Mesenchymal stem cell (in vitro differentiated cells and primary cell): ENCODE measurements at regions not wholly inside any gene's neighbourhood (a gene's known extent, or its start where the extent isn't known, plus 50 kb on each side); places are given as distances from the start of the nearest gene placed in this dataset.

ENCODE experiments used
- DNase-seq: peaks from one replicate; pipeline ENCODE4 v3.0.0-alpha.2; 2013
- H2AFZ ChIP-seq: one replicate; pipeline ENCODE4 v1.6.1; 2013; ENCODE audit warnings: low read depth, mild to moderate bottlenecking, control low read depth, inconsistent platforms, low read length, moderate library complexity
- H2AK5ac ChIP-seq: 2 replicates; pipeline ENCODE4 v1.6.1; 2013; ENCODE audit warnings: low read length, moderate library complexity, mild to moderate bottlenecking, inconsistent platforms; ENCODE audit not compliant: severe bottlenecking
- H2BK120ac ChIP-seq: one replicate; pipeline ENCODE4 v1.6.1; 2013; ENCODE audit warnings: low read depth, mild to moderate bottlenecking, inconsistent platforms, low read length, moderate library complexity
- H2BK12ac ChIP-seq, 2 experiments: one replicate each; pipeline ENCODE4 v1.6.1; 2013; ENCODE audit warnings: inconsistent platforms in 2 of 2, low read length in 2 of 2, mild to moderate bottlenecking in 2 of 2, moderate library complexity in 2 of 2, control low read depth in 1 of 2
- H2BK15ac ChIP-seq: one replicate; pipeline ENCODE4 v1.6.1; 2013; ENCODE audit warnings: mild to moderate bottlenecking, low read depth, inconsistent platforms; ENCODE audit not compliant: poor library complexity, severe bottlenecking
- H2BK5ac ChIP-seq: 2 replicates; pipeline ENCODE4 v1.6.1; 2013; ENCODE audit warnings: low read depth, mild to moderate bottlenecking, low read length, control low read depth, inconsistent platforms; ENCODE audit not compliant: poor library complexity, severe bottlenecking
- H3K14ac ChIP-seq, 2 experiments: one replicate each; pipeline ENCODE4 v1.6.1; 2013; ENCODE audit warnings: inconsistent platforms in 2 of 2, low read length in 2 of 2, control low read depth in 1 of 2, mild to moderate bottlenecking in 1 of 2, moderate library complexity in 1 of 2
- H3K18ac ChIP-seq, 2 experiments: one replicate each; pipeline ENCODE4 v1.6.1; 2013; ENCODE audit warnings: inconsistent platforms in 2 of 2, low read length in 2 of 2, control low read depth in 1 of 2, low read depth in 1 of 2, mild to moderate bottlenecking in 1 of 2
- H3K23ac ChIP-seq, 2 experiments: one replicate each; pipeline ENCODE4 v1.6.1; 2013; ENCODE audit warnings: inconsistent platforms in 2 of 2, low read length in 2 of 2, mild to moderate bottlenecking in 2 of 2, moderate library complexity in 2 of 2, control low read depth in 1 of 2
- H3K27ac ChIP-seq: 2 replicates; pipeline ENCODE4 v1.5.1; 2013; ENCODE audit warnings: mild to moderate bottlenecking, moderate library complexity, low read length, control low read depth, inconsistent platforms; ENCODE audit not compliant: poor library complexity, severe bottlenecking
- H3K27me3 ChIP-seq, 2 experiments: 2 replicates each; pipeline versions ENCODE4 v1.6.1 to v1.7.0; 2013; ENCODE audit warnings: low read length in 2 of 2, mild to moderate bottlenecking in 2 of 2, moderate library complexity in 2 of 2, control low read depth in 1 of 2, inconsistent platforms in 1 of 2; ENCODE audit not compliant: control insufficient read depth in 1 of 2, insufficient read depth in 1 of 2
- H3K36me3 ChIP-seq, 2 experiments: 2 replicates each; pipeline versions ENCODE4 v1.6.1 to v1.7.0; 2013; ENCODE audit warnings: low read length in 2 of 2, control low read depth in 1 of 2, inconsistent platforms in 1 of 2, low read depth in 1 of 2, mild to moderate bottlenecking in 1 of 2; ENCODE audit not compliant: insufficient read depth in 2 of 2, control insufficient read depth in 1 of 2
- H3K4ac ChIP-seq, 2 experiments: one replicate each; pipeline ENCODE4 v1.6.1; 2013; ENCODE audit warnings: inconsistent platforms in 2 of 2, low read length in 2 of 2, mild to moderate bottlenecking in 2 of 2, moderate library complexity in 2 of 2, control low read depth in 1 of 2, low read depth in 1 of 2
- H3K4me1 ChIP-seq: 2 replicates; pipeline ENCODE4 v1.6.1; 2013; ENCODE audit warnings: low read depth, low read length, control low read depth; ENCODE audit not compliant: control insufficient read depth, insufficient read depth
- H3K4me2 ChIP-seq: 2 replicates; pipeline ENCODE4 v1.6.1; 2013; ENCODE audit warnings: low read length, mild to moderate bottlenecking, inconsistent platforms; ENCODE audit not compliant: poor library complexity, severe bottlenecking
- H3K4me3 ChIP-seq, 2 experiments: 2 replicates each; pipeline versions ENCODE4 v1.5.1 to v1.7.0; 2013; ENCODE audit warnings: low read length in 2 of 2, mild to moderate bottlenecking in 2 of 2, control low read depth in 1 of 2, low read depth in 1 of 2; ENCODE audit not compliant: insufficient read depth in 1 of 2
- H3K79me1 ChIP-seq: replicated peaks from 2 replicates; pipeline ENCODE4 v1.6.1; 2013; ENCODE audit warnings: mild to moderate bottlenecking, control low read depth, low read length, inconsistent platforms; ENCODE audit not compliant: poor library complexity, severe bottlenecking
- H3K9ac ChIP-seq: 2 replicates; pipeline ENCODE4 v1.7.0; 2013; ENCODE audit warnings: mild to moderate bottlenecking, low read length, moderate library complexity
- H3K9me3 ChIP-seq: 2 replicates; pipeline ENCODE4 v1.7.0; 2013; ENCODE audit warnings: mild to moderate bottlenecking, low read length; ENCODE audit not compliant: control insufficient read depth
- H4K8ac ChIP-seq: one replicate; pipeline ENCODE4 v1.6.1; 2013; ENCODE audit warnings: inconsistent platforms, mild to moderate bottlenecking, low read length, moderate library complexity
- H4K91ac ChIP-seq: one replicate; pipeline ENCODE4 v1.6.1; 2013; ENCODE audit warnings: mild to moderate bottlenecking, low read length, inconsistent platforms
- WGBS: methylation state at CpG from one replicate; pipeline ENCODE4 v1.1.7; 2013; ENCODE audit warnings: mixed read lengths; 5-methylcytosine and 5-hydroxymethylcytosine counted together

DNA sequence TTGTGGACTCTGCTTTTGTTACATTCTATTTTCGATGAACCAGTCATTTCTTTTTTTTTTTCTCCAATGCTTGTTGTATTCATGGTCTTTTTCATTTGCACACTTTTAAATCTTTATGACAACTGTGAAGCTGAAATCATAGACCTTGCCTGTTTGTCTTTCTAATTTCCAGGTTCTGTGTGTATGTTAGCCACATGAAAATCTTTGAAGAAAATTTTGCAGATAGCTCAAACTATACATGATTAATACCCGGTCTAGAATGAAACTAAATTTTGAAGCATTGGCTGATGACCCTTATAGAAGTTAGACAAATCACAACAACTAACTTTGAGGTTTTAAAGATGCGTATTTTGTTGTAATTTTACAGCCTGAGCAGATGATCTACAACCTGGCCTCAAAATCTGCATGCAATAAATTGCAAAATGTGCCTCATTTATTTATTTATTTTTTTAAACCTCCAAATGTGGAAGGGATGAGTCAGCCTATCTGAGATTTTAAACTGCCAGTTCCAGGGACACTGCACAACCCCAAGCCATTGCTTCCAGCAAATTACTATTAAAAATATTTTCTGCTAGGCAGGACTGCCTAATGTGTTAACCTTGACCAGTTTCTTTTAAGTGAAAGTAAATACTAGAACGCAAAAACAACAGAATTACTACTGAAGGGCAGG, 96.3 kb upstream of the NAV3 start:
- no peaks in the 10 kb centered on the region for H3K79me1 ChIP-seq

GRCh38 chr12:77728018-77728417, 102.7 kb upstream of the NAV3 start:
- no peak for DNase-seq

More for the DNA sequence above, 96.3 kb upstream of the NAV3 start:
- H3K9ac ChIP-seq: peak overlapping the region; percentile 28
- no peak overlapping the region for H3K4ac ChIP-seq
- no peak overlapping the region for H3K27ac ChIP-seq
- no peak overlapping the region for H2AK5ac ChIP-seq
- no peak overlapping the region for H3K4me2 ChIP-seq
- H4K91ac ChIP-seq: no peak overlapping the region
- H3K14ac ChIP-seq: no peak overlapping the region
- H2BK15ac ChIP-seq: no peak overlapping the region
- DNase-seq: peak; percentile 68
- no peak overlapping the region for H3K18ac ChIP-seq
- no peak overlapping the region for H3K23ac ChIP-seq
- H3K27me3 ChIP-seq: no peaks in the 10 kb centered on the region
- H2BK12ac ChIP-seq: no peak overlapping the region
- H2BK5ac ChIP-seq: no peak overlapping the region
- H2BK120ac ChIP-seq: no peak overlapping the region
- WGBS: 100% methylated on average over 1 of the region's 4 CpGs
- no peak overlapping the region for H3K4me3 ChIP-seq
- H4K8ac ChIP-seq: no peak overlapping the region
- H3K36me3 ChIP-seq: no peaks in the 10 kb centered on the region
- no peaks in the 10 kb centered on the region for H3K4me1 ChIP-seq
- peaks cover 3% of the 10 kb centered on the region for H3K9me3 ChIP-seq
- H2AFZ ChIP-seq: no peak overlapping the region

DNA sequence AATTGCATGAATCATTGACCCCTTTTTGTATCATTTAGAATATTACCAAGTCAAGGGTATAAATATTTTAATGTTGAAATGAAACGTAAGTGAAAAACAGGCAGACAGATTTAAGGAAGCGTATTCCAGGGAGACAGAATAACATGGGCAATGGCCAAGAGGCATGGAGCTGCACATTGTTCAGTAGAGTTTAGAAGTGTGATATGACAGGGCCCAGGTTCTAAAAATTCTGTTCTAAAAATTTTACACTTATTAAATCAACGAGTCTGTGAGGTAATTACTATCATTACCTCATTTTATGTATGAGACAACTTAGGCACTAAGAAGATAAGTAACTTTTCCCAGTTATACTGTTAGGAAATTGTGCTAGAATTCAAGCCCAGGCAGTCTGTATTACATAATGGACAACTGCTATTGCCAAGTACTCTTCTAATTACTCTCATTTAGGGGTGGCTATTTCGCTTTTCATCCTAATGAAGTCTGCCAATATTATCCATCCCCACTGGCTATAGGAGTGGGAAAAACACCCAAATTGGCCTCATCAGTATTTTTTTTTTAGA, 103.2 kb upstream of the NAV3 start:
- no peak for DNase-seq
- Histone ChIP-seq H3K4ac (no peak overlapping the region), H4K8ac (no peak overlapping the region), H3K9me3 (no peaks in the 10 kb centered on the region), H3K14ac (no peak overlapping the region), H2BK120ac (no peak overlapping the region), H2BK12ac (no peak overlapping the region), H2AK5ac (no peak overlapping the region), H2BK15ac (no peak overlapping the region), H3K18ac (no peak overlapping the region), H3K4me2 (no peak overlapping the region), H3K4me3 (no peak overlapping the region), H3K9ac (no peak overlapping the region), H3K27ac (no peak overlapping the region), H3K27me3 (no peaks in the 10 kb centered on the region), H3K79me1 (no peaks in the 10 kb centered on the region), H2BK5ac (no peak overlapping the region), H3K23ac (no peak overlapping the region), H4K91ac (no peak overlapping the region), H3K36me3 (no peaks in the 10 kb centered on the region), H2AFZ (no peak overlapping the region), H3K4me1 (no peaks in the 10 kb centered on the region)
- WGBS: 97% methylated on average over 2 of the region's 4 CpGs

More at GRCh38 chr12:77728018-77728417, 102.7 kb upstream of the NAV3 start:
- Histone ChIP-seq H4K8ac (no peak overlapping the region), H3K27me3 (no peaks in the 10 kb centered on the region), H3K4me2 (no peak overlapping the region), H2AFZ (no peak overlapping the region), H3K36me3 (no peaks in the 10 kb centered on the region), H3K18ac (no peak overlapping the region), H2BK5ac (no peak overlapping the region), H3K23ac (no peak overlapping the region), H4K91ac (no peak overlapping the region), H2BK120ac (no peak overlapping the region), H3K9me3 (no peaks in the 10 kb centered on the region), H3K14ac (no peak overlapping the region), H2AK5ac (no peak overlapping the region), H3K4ac (no peak overlapping the region), H3K9ac (no peak overlapping the region), H3K4me1 (no peaks in the 10 kb centered on the region), H3K79me1 (no peaks in the 10 kb centered on the region), H3K27ac (no peak overlapping the region), H3K4me3 (no peak overlapping the region), H2BK15ac (no peak overlapping the region), H2BK12ac (no peak overlapping the region)
- 81% methylated on average over 2 of the region's 2 CpGs for WGBS

GRCh38 chr12:77725611-77726010, 105.1 kb upstream of the NAV3 start:
- no peaks in the 10 kb centered on the region for H3K27me3 ChIP-seq
- no peak overlapping the region for H3K18ac ChIP-seq

More at GRCh38 chr12:77725611-77726010, 105.1 kb upstream of the NAV3 start:
- DNase-seq: peak; percentile 82
- Histone ChIP-seq H3K4me2 (no peak overlapping the region), H2BK5ac (no peak overlapping the region), H3K36me3 (no peaks in the 10 kb centered on the region), H2BK120ac (peak overlapping the region; percentile 34), H2BK12ac (peak overlapping the region in 1 of 2 experiments; percentile 39), H2AK5ac (no peak overlapping the region), H3K4me1 (no peaks in the 10 kb centered on the region), H2BK15ac (no peak overlapping the region), H3K14ac (no peak overlapping the region), H4K91ac (no peak overlapping the region), H3K79me1 (no peaks in the 10 kb centered on the region), H3K9me3 (no peaks in the 10 kb centered on the region), H3K27ac (peak overlapping the region; percentile 84), H3K9ac (peak overlapping the region; percentile 68), H4K8ac (no peak overlapping the region), H3K23ac (no peak overlapping the region), H2AFZ (no peak overlapping the region), H3K4me3 (no peak overlapping the region), H3K4ac (no peak overlapping the region)
- WGBS: 11% methylated on average over 3 of the region's 3 CpGs
